GM19397 (cell line): ENCODE measurements at regions not wholly inside any gene's neighbourhood (a gene's known extent, or its start where the extent isn't known, plus 50 kb on each side); places are given as distances from the start of the nearest gene placed in this dataset.

Experiments used
- ATAC-seq: cut with Tn5 transposase; IDR thresholded peaks from one replicate; pipeline ENCODE4 v1.9.1; 2021; ENCODE audit warnings: mild to moderate bottlenecking, moderate library complexity; ENCODE audit not compliant: unreplicated experiment

GRCh38 chr6:163663575-163663974 lies 249.1 kb downstream of the QKI start:
- no peak for ATAC-seq

DNA sequence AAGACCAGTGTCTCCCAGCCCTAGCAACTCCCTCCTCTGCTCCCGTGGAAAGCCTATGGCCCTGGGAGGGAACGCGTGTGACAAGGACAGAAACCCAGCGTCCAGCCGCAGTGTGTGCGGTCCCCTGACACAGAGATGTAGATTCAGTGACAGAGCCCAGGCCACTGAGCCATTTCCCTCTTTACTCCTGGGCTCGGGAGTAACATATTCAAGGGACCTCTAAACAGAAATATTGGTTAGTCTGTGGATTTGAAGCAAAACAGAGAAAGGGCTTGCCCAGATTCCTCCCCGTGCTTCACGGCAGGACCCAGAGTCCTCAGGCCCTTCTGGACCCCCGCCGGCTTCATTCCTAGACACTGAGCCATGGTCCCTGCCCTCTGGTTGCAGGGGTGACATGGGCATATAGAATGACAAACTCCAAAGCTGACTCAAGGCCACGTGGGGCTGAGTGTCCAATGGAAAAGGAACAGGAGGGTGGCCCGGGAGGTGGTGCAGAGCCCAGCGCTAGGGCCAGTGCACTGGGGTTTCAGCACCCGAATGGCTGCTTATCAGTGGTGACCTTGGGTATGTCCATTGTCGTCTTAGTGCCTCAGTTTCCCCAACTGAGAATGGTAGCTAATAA lies 248.2 kb downstream of the QKI start:
- no peak for ATAC-seq

- ATAC-seq: peak; percentile 94
These were observed 246.8 kb downstream of the QKI start for GRCh38 chr6:163661272-163661671.

DNA sequence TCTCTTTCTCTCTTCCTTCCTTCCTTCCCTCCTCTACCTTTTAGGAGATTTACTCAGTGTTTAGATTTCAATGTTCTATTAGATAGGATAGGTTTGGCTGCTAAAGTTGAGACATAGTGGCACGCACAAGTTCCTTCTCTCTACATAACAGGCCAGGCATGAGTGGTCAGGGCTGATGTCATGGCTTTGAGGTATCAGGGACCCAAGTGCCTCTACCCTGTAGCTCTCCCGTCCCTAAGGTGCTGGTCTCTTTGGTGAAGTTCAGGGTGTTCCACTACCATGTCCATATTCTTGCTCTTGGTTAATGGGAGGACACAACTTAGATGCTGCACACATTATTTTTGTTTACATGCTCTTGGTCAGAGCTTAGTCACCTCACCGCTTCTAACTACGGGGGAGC lies 245.3 kb downstream of the QKI start:
- ATAC-seq: no peak

DNA sequence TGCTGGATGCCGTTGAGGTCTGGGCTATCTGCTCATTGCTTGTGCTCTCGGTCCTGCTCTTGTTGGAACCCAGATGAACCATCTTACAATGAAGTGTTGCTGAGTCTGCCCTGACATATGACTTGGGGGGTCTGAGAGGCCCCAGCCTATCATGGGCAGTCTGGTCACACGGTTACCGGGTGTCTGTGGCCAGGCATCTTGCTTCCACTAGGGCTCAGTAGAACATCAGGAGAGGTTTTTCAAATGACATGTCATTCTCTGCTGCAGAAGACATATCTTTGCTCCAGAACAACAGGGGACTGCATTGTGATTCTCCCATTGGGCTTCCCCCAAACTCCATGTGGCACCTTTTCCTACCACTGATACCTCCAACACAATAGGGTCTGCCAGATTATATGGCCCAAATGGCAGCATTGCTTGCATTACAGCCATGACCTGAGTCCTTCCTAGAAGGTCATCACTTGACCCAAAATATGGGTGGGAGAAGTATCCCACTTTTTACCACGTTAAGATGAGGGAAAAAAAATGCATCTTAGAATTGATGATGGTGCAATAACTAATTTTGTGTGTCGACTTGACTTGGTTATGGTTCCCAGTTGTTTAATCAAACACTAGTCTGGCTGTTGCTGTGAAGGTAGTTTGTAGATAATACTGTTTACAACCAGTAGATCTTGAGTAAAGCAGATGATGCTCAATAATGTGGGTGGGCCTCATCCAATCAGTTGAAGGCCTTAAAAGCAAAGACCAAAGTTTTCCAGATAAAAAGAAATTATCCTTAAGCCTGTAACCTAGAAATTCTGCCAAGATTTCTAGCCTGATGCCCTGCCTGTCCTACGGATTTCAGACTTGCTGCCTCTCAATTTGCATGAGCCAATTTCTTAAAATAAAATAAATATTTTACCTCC lies 241.0 kb downstream of the QKI start:
- peak; percentile 67 for ATAC-seq

DNA sequence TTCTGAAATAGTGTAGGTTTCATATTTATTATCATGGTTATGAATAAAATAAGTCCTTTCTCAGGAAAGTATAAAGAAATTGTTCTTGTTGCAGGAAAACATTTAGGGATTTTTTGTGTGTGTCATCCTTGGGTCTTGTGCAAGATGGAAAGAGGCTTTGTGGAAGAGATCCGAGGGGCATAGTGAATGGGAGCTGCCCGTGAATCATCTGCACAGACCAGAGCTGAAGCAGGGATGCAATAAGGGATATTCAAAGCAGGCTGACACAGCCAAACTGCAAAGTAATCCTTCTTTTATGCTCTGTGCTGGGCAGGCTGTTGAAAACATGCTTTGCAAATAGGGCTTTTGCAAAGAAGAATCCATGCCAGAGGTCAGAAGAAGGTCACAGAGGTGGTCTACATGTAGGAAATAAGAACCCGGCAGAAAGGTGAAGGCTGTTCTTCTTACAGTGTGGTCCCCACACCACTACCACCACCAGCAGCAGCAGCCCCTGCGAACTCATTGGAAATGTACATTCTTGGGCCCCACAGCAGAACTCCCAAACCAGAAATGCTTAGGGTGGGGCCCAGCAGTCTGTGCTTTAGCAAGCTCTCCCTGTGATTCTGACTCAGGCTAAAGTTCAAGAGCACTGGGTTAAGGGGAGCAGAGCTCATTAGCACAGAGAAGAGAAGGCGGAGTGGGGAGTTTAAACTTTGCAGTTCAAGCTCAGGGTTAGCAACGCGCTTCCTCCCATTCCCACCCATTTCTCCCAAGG lies 237.6 kb downstream of the QKI start:
- ATAC-seq: no peak

DNA sequence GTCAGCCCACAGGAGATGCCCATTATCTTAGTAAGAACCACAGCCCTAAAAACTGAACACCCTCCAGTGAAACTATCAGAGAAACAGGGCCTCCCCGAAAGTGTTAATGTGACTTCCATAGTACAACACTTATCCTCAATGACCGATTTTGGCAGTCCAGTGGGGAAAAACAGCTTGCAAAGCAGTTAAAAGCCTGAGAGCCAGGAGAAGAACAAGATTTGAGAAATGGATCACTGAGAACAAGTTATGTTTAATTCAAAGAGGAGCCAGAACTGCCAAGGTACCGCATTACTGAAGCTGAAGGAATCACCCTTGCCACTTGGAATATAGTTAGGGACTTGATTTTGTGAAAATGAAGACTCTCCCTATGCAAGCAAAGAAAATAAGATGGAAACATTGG lies 236.9 kb downstream of the QKI start:
- ATAC-seq: no peak

GRCh38 chr6:163648868-163649267 lies 234.3 kb downstream of the QKI start:
- no peak for ATAC-seq

DNA sequence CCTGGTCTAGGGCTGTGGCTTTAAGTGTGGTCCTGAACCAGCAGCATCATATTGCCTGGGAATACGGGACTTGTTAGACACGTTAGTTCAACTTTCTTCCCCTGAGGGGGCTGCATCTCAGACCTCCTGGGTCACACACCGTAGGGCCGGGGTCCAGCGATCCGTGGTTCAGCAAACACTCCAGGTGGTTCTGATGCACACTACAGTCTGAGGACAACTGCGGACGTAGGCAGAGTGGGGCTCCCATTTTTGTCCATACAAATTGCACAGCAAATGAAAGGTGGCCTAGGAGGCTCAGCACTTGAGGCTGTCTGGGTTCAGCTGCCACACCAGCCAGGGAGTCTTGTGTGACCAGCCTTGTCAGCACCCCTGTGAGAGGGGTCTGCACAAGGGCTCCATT lies 233.1 kb downstream of the QKI start:
- ATAC-seq: no peak

- ATAC-seq: no peak
These were observed 232.3 kb downstream of the QKI start for GRCh38 chr6:163646866-163647265.

GRCh38 chr6:163646133-163646532 lies 231.6 kb downstream of the QKI start:
- ATAC-seq: no peak

- no peak for ATAC-seq
These were observed 231.0 kb downstream of the QKI start for GRCh38 chr6:163645560-163645959.

DNA sequence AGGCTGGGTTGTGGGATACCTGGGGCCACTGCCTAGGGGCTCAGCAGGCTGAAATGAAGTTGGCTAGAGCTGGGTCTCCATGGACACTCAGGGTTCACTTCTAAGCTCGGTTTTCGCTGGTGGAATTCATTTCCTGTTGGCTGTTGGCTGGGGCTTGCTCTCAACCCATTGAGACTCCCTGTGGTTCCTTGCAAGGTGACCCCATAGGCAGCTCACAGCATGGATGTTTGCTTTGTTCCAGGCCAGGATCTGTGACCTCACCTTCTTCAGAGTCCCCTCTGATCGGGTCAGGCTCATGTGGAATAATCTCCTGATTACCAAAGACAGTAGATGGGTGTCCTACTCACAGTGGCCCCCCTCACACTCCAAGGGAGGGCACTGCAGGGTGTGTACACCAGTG lies 229.3 kb downstream of the QKI start:
- ATAC-seq: no peak

DNA sequence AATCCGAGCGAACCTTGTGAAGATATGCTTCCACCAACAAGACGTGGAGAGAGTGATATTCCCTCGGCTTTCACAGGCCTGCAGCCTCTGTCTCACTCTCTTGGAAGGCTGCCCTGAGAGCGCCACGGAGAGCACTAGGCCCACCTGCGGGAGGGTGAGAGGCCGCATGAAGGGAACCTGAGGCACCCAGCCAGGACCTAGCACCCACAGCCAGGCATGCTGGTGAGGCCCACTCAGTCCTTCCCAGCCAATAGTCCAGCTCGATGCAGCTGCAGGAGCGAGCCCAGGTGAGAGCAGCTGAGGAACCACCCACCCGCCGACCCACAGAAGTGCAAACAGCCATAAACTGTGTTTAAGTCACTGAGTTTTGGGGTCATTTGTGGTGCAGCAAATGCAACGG lies 227.2 kb downstream of the QKI start:
- no peak for ATAC-seq

DNA sequence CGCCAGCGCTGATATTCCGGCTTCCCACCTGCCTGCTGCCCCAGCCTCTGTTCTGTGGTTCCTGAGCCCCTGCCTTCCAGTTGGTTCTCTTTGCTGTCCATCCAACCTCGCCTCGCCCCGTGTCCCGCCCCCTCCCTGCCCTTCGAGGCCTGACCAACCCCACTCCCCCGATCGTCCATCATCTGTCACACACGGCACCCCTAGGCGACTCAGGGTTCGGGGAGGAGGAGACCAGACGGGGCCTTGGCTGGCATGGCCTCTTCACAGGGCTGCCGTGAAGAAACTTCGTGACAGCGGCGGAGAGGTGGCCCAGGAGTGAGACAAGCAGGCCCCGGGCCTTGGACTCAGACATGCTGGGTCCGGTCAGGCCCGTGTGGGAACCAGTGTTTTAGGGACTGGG lies 226.1 kb downstream of the QKI start:
- no peak for ATAC-seq

DNA sequence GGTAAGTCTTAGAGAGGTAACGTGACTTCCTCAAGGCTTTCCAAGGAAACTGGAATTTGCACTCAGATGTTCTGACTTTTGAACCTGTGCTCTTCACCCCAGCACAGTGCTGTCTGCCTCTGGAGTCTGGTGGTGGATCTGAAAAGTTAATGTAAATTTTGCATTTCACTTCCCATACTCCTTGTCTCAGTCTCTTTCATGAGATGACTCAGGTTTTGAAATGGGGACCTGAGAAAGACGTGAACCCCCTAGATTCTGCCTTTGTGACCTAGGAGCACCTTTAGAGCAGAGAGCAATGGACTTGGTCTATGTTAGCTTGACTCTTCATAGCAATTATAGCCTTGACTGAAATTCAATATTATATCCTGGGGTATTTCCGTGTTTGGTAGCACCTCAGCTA lies 223.0 kb downstream of the QKI start:
- ATAC-seq: peak; percentile 66

- no peak for ATAC-seq
These were observed 221.3 kb downstream of the QKI start for GRCh38 chr6:163635731-163636364.

- no peak for ATAC-seq
These were observed 220.8 kb downstream of the QKI start for GRCh38 chr6:163635315-163635714.

DNA sequence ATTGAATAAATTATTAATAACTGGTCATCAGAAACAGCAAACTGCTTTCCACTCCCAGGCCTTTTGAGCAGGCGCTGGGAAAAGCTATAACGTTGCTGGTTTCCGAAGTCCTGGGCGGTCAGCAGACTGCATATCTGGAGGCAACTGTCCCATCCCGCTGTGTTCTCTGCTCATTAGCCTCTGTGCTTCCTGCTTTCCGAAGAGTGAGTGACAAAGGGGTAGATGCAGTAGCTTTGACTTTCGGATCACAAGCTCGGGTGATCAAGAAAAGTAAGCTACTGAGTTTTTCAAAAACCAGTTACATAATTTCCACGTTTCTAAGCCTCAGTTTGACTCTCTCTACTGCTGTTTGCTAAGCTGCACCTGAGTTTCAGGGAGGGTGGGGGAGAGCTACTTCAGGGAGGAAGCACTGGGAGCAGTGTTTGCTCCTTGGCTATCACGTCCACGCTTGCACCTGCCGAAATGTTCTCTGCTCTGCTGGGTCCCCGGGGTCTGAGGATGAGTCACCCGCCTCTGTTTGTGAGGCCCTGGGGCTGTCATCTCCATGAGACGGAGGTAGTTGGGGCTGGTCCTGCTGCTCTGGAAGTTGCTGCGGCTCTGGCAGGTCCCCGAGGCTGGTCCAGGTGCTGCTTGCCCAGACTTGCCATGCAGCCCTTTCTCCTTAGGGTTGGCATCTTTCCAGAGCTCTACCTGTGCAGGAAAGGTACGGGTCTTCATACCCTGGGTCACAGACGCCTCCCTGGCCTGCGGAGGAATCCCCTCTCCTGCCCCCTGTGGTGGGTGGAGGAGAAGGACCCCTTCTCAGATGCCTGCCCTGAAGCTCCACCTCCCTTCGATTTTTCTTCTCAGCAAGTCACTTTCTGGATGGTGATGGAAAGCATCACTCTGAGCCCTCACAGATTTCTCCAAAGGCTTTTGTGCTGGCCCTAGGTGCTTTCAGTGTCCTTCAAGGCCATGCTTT lies 220.0 kb downstream of the QKI start:
- ATAC-seq: no peak

- no peak for ATAC-seq
These were observed 216.5 kb downstream of the QKI start for GRCh38 chr6:163630991-163631390.
